SK-N-SH (cell line): ENCODE measurements at regions not wholly inside any gene's neighbourhood (a gene's known extent, or its start where the extent isn't known, plus 50 kb on each side); places are given as distances from the start of the nearest gene placed in this dataset.

Experiments
- CTCF ChIA-PET: fragments of 300-600, 350-600 bp; formaldehyde crosslinking; extraction: SDS; loops from one replicate; lab custom pipeline; 2021; lab: Yijun Ruan, JAX
- POLR2A ChIA-PET: fragments of 350-600 bp; sonication (Branson Sonifier 250); formaldehyde crosslinking; extraction: SDS; loops from one replicate; lab custom pipeline; 2020; ENCODE audit warnings: antibody characterized with exemption, inconsistent platforms; lab: Yijun Ruan, JAX
- DNase-seq: peaks from one replicate; pipeline ENCODE4 v3.0.0; 2012
- H2AFZ ChIP-seq: fragments of 200-600 bp; sonication (generic); 2 replicates; pipeline ENCODE4 v1.8.1; 2016; ENCODE audit warnings: antibody characterized with exemption, mild to moderate bottlenecking, low read depth
- H3F3A ChIP-seq: fragments of 200-600 bp; sonication (generic); replicated peaks from 2 replicates; pipeline ENCODE3; 2016; ENCODE audit warnings: antibody characterized with exemption, mild to moderate bottlenecking; ENCODE audit not compliant: insufficient read depth
- H3K27ac ChIP-seq, 2 experiments: fragments of 200-500 bp in 1 of 2; fragments of 200-600 bp in 1 of 2; sonication (Bioruptor generic) in 1 of 2; sonication (generic), shearing (Covaris generic) in 1 of 2; 2 replicates each; pipeline versions ENCODE4 v1.5.1 to v1.6.1; 2014 to 2016; ENCODE audit warnings: low read depth in 2 of 2, inconsistent platforms in 1 of 2, low read length in 1 of 2, mild to moderate bottlenecking in 1 of 2, mixed read lengths in 1 of 2
- H3K27me3 ChIP-seq: fragments of 200-600 bp; sonication (generic), shearing (Covaris generic); 2 replicates; pipeline ENCODE4 v1.6.1; 2016; ENCODE audit warnings: mixed run types; ENCODE audit not compliant: insufficient read depth
- H3K36me3 ChIP-seq, 2 experiments: fragments of 200-500 bp in 1 of 2; fragments of 200-600 bp in 1 of 2; sonication (Bioruptor generic) in 1 of 2; sonication (generic) in 1 of 2; replicated peaks in 1 of 2; 2 replicates each; pipeline versions ENCODE3 to v1.5.1; 2014 to 2016; ENCODE audit warnings: low read length in 1 of 2, mild to moderate bottlenecking in 1 of 2; ENCODE audit not compliant: insufficient read depth in 2 of 2, control insufficient read depth in 1 of 2
- H3K4me1 ChIP-seq, 2 experiments: fragments of 200-500 bp in 1 of 2; fragments of 200-600 bp in 1 of 2; sonication (Bioruptor generic) in 1 of 2; sonication (generic), shearing (Covaris generic) in 1 of 2; 2 replicates each; pipeline versions ENCODE4 v1.5.1 to v1.6.1; 2014 to 2016; ENCODE audit warnings: low read depth in 1 of 2, low read length in 1 of 2, mixed run types in 1 of 2; ENCODE audit not compliant: insufficient read depth in 2 of 2, control insufficient read depth in 1 of 2
- H3K4me2 ChIP-seq: fragments of 200-600 bp; sonication (generic), shearing (Covaris generic); 2 replicates; pipeline ENCODE4 v1.6.1; 2017; ENCODE audit warnings: mixed run types
- H3K4me3 ChIP-seq, 2 experiments: fragments of 200-500 bp in 1 of 2; fragments of 200-600 bp in 1 of 2; sonication (Bioruptor generic) in 1 of 2; sonication (generic), shearing (Covaris generic) in 1 of 2; 2 replicates each; pipeline versions ENCODE4 v1.5.1 to v1.8.1; 2014 to 2016; ENCODE audit warnings: low read depth in 2 of 2, inconsistent platforms in 1 of 2, low read length in 1 of 2, mild to moderate bottlenecking in 1 of 2, mixed read lengths in 1 of 2, moderate library complexity in 1 of 2
- H3K79me2 ChIP-seq: fragments of 200-600 bp; sonication (generic); 2 replicates; pipeline ENCODE4 v1.8.1; 2017; ENCODE audit warnings: mild to moderate bottlenecking; ENCODE audit not compliant: insufficient read depth
- H3K9ac ChIP-seq: fragments of 200-600 bp; sonication (generic); 2 replicates; pipeline ENCODE4 v1.6.1; 2017; ENCODE audit warnings: mixed run types
- H3K9me2 ChIP-seq: fragments of 200-600 bp; sonication (generic); 2 replicates; pipeline ENCODE4 v1.6.1; 2017; ENCODE audit warnings: mixed run types
- H3K9me3 ChIP-seq: fragments of 200-600 bp; sonication (generic); 2 replicates; pipeline ENCODE4 v1.6.1; 2017; ENCODE audit warnings: mixed run types, mild to moderate bottlenecking, moderate library complexity
- H4K20me1 ChIP-seq: fragments of 200-600 bp; sonication (generic); 2 replicates; pipeline ENCODE4 v1.6.1; 2017; ENCODE audit warnings: mild to moderate bottlenecking, mixed run types; ENCODE audit not compliant: insufficient read depth
- CHD2 ChIP-seq: fragments of 150-350 bp; IDR thresholded peaks from 2 replicates; pipeline ENCODE4 v1.6.1; 2018; ENCODE audit warnings: low read length; ENCODE audit not compliant: partially characterized antibody
- CTCF ChIP-seq: fragments of 200-600 bp; sonication (generic); IDR thresholded peaks from 2 replicates; pipeline ENCODE4 v1.6.1; 2017; ENCODE audit warnings: antibody characterized with exemption, mild to moderate bottlenecking, moderate library complexity
- ELF1 ChIP-seq: IDR thresholded peaks from 2 replicates; pipeline ENCODE4 v1.4.0; 2012
- GATA2 ChIP-seq: sonication (generic); formaldehyde crosslinking; IDR thresholded peaks from 2 replicates; pipeline ENCODE4 v1.5.0; 2020; ENCODE audit warnings: mild to moderate bottlenecking, missing genetic modification reagents
- IRF3 ChIP-seq: fragments of 150-350 bp; IDR thresholded peaks from 2 replicates; pipeline ENCODE4 v1.6.1; 2016; ENCODE audit warnings: mild to moderate bottlenecking, low read depth, low read length
- JUND ChIP-seq: IDR thresholded peaks from 2 replicates; pipeline ENCODE4 v1.4.0; 2012
- MAX ChIP-seq: IDR thresholded peaks from 2 replicates; pipeline ENCODE4 v1.4.0; 2012; ENCODE audit warnings: low read depth
- NRF1 ChIP-seq: IDR thresholded peaks from 2 replicates; pipeline ENCODE4 v1.6.1; 2012; ENCODE audit warnings: low read depth, mild to moderate bottlenecking, low read length
- PBX3 ChIP-seq: IDR thresholded peaks from 2 replicates; pipeline ENCODE4; 2012
- RAD21 ChIP-seq: IDR thresholded peaks from 2 replicates; pipeline ENCODE4 v1.6.1; 2012; ENCODE audit warnings: mild to moderate bottlenecking, low read length
- REST ChIP-seq: IDR thresholded peaks from 2 replicates; pipeline ENCODE4 v1.6.1; 2012; ENCODE audit warnings: mild to moderate bottlenecking, low read depth, low read length, moderate library complexity
- RXRA ChIP-seq: IDR thresholded peaks from 2 replicates; pipeline ENCODE4 v1.4.0; 2012; ENCODE audit warnings: low read depth, mild to moderate bottlenecking, borderline replicate concordance
- SIN3A ChIP-seq: IDR thresholded peaks from 2 replicates; pipeline ENCODE4 v1.6.1; 2012; ENCODE audit warnings: low read depth, mild to moderate bottlenecking, low read length, moderate library complexity, borderline replicate concordance
- SMC3 ChIP-seq: IDR thresholded peaks from 2 replicates; pipeline ENCODE4 v1.6.1; 2012; ENCODE audit warnings: low read depth, low read length, improper control_type of control experiment
- TCF12 ChIP-seq: IDR thresholded peaks from 2 replicates; pipeline ENCODE4 v1.4.0; 2012
- TEAD4 ChIP-seq: IDR thresholded peaks from 2 replicates; pipeline ENCODE4 v1.4.0; 2012; ENCODE audit warnings: mild to moderate bottlenecking, borderline replicate concordance; ENCODE audit not compliant: insufficient read depth
- USF2 ChIP-seq: fragments of 150-350 bp; IDR thresholded peaks from 2 replicates; pipeline ENCODE4 v1.6.1; 2017; ENCODE audit warnings: antibody characterized with exemption, low read length, low read depth, borderline replicate concordance
- ZBTB33 ChIP-seq: IDR thresholded peaks from 2 replicates; pipeline ENCODE4 v1.4.0; 2012; ENCODE audit warnings: low read depth, borderline replicate concordance
- WGBS: methylation state at CpG from one replicate; pipeline ENCODE4 v1.1.6; 2017; ENCODE audit warnings: low lambda C conversion rate; 5-methylcytosine and 5-hydroxymethylcytosine counted together

GRCh38 chr10:130454543-130455000, 318.4 kb downstream of the GLRX3 start (continued):
- TF ChIP-seq IRF3 (no peak), ELF1 (no peak), USF2 (no peak), NRF1 (no peak), REST (no peak), GATA2 (CRISPR knock-in tag) (no peak), TCF12 (no peak), JUND (no peak), ZBTB33 (no peak), RAD21 (no peak)
- TF ChIP-seq, all 33 proteins: peak for 0

- Histone ChIP-seq H3K9ac (no peak overlapping the region), H3K9me2 (no peaks in the 10 kb centered on the region), H3K79me2 (no peaks in the 10 kb centered on the region), H3F3A (no peaks in the 10 kb centered on the region), H2AFZ (no peak overlapping the region), H3K4me2 (no peak overlapping the region), H3K36me3 (no peaks in the 10 kb centered on the region), H4K20me1 (no peaks in the 10 kb centered on the region), H3K27ac (no peak overlapping the region), H3K4me1 (no peaks in the 10 kb centered on the region), H3K4me3 (no peak overlapping the region), H3K27me3 (no peaks in the 10 kb centered on the region), H3K9me3 (no peaks in the 10 kb centered on the region)
- DNase-seq, result no peak
- CTCF ChIA-PET, result interaction anchor here (0.7 kb wide), 1 partner anchor 114 kb away, joined by 3 read pairs; no protein-coding TSS in a partner anchor
- 18% methylated on average over 5 of the region's 9 CpGs for WGBS
- POLR2A ChIA-PET, result no interaction called here
- TF ChIP-seq ELF1 (no peak), TEAD4 (no peak), SMC3 (no peak), JUND (no peak), PBX3 (no peak), RXRA (no peak), MAX (no peak), SIN3A (no peak), NRF1 (no peak), CHD2 (no peak), CTCF (no peak), IRF3 (no peak)
These were observed 319.0 kb downstream of the GLRX3 start for GRCh38 chr10:130455111-130455695.
